22Rv1 (cell line): ENCODE measurements at regions not wholly inside any gene's neighbourhood (a gene's known extent, or its start where the extent isn't known, plus 50 kb on each side); places are given as distances from the start of the nearest gene placed in this dataset.

Experiments used
- H3K27ac ChIP-seq: fragments of 450-650 bp; 2 replicates; pipeline ENCODE4 v1.5.1; 2017
- CTCF ChIP-seq: fragments of 450-650 bp; IDR thresholded peaks from 2 replicates; pipeline ENCODE4 v1.5.1; 2017; ENCODE audit warnings: mild to moderate bottlenecking
- ZFX ChIP-seq: fragments of 450-650 bp; IDR thresholded peaks from 2 replicates; pipeline ENCODE4 v1.6.1; 2017; ENCODE audit warnings: antibody characterized with exemption, borderline replicate concordance

GRCh38 chr5:125394661-125395280 lies 648.3 kb upstream of the ZNF608 start:
- TF ChIP-seq CTCF (no peak), ZFX (no peak)

GRCh38 chr5:125396462-125396861 lies 650.0 kb upstream of the ZNF608 start:
- no peak overlapping the region for H3K27ac ChIP-seq
- TF ChIP-seq CTCF (no peak), ZFX (no peak)

More at GRCh38 chr5:125394661-125395280, 648.3 kb upstream of the ZNF608 start:
- H3K27ac ChIP-seq: no peak overlapping the region

DNA sequence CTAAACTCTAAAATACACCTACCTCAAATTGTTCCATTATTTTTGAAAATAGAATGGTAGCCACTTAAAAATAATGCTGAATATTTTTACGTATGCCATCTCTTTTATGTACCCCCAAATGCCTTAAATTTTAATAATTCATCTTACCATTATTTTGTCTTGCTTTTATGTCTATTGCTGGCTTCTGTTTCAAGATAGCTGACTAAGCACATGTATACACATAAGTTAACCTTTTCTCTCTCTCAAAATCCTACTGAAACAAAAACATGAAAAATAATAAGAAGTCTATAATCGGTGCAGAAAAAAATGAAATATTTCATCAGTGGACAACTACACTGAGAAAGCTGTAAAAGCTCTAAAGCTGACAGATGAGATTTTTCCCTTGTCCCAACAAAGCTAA lies 652.0 kb upstream of the ZNF608 start:
- H3K27ac ChIP-seq: no peak overlapping the region
- no peak for TF ChIP-seq CTCF
- TF ChIP-seq ZFX: no peak

- TF ChIP-seq ZFX: no peak
- no peak for TF ChIP-seq CTCF
- no peak overlapping the region for H3K27ac ChIP-seq
Observed at GRCh38 chr5:125399885-125400284, 653.4 kb upstream of the ZNF608 start.

- H3K27ac ChIP-seq: peak overlapping the region; percentile 37
- TF ChIP-seq ZFX: no peak
- TF ChIP-seq CTCF: no peak
Observed at GRCh38 chr5:125401724-125402622, 655.5 kb upstream of the ZNF608 start.

DNA sequence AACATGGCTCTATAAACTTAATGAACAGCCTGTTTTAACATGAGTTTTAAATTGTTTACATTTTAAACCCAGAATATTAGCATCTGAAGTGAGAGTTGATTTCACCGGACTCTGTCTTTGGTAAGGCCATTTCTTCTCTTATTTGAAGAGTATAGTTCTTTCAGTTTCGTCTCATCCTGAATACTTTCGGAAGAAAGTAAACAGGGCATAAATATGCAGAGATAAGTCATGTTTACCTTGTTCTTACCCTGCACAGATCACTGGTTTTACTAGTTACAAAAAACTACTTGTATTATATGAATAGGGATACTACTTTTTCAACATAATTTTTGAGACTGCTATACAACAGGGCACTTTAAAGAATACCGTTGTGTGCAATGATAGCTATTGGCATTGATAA lies 656.3 kb upstream of the ZNF608 start:
- TF ChIP-seq ZFX (no peak), CTCF (no peak)
- peak overlapping the region; percentile 37 for H3K27ac ChIP-seq

- TF ChIP-seq ZFX (no peak), CTCF (no peak)
Observed at GRCh38 chr5:125404056-125404455, 657.6 kb upstream of the ZNF608 start.

More at GRCh38 chr5:125404056-125404455, 657.6 kb upstream of the ZNF608 start:
- H3K27ac ChIP-seq: no peak overlapping the region
